Fibroblast of lung (primary cell): ENCODE measurements at regions not wholly inside any gene's neighbourhood (a gene's known extent, or its start where the extent isn't known, plus 50 kb on each side); places are given as distances from the start of the nearest gene placed in this dataset.

Experiments used
- EZH2 ChIP-seq: IDR thresholded peaks from 2 replicates; pipeline ENCODE4 v1.5.1; 2012; ENCODE audit warnings: low read length, control low read depth, mild to moderate bottlenecking; ENCODE audit errors: missing control alignments
- TF ChIP-seq, protein P1 (sequence below), 2 donors: IDR thresholded peaks in 1 of 2; conservative IDR thresholded peaks in 1 of 2; 1 replicate in 1 of 2; 2 replicates in 1 of 2; pipeline ENCODE4 v1.5.1; 2011 to 2012; ENCODE audit warnings: low read length in 2 of 2, control low read depth in 1 of 2, inconsistent platforms in 1 of 2, low read depth in 1 of 2, mild to moderate bottlenecking in 1 of 2

DNA sequence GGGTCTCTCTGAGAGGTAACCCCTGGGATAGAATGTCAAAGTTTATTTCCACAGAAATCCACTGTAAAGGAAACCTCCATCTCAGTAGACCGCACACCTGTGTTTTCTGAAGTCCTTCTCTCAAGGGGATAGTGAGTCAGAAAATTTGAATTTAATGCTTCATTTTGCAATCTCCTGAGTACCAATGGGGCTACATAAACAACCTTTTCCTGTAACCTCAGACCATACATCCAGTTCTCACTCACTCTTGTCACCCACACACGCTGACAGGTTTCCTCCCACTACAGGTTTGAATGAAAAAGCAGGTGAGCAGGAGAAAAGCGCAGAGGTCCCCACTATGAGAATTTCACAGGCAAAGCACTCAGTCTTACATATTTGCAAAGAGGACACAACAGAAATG, 165.3 kb upstream of the MCTP2 start:
- TF ChIP-seq, protein P1, sequence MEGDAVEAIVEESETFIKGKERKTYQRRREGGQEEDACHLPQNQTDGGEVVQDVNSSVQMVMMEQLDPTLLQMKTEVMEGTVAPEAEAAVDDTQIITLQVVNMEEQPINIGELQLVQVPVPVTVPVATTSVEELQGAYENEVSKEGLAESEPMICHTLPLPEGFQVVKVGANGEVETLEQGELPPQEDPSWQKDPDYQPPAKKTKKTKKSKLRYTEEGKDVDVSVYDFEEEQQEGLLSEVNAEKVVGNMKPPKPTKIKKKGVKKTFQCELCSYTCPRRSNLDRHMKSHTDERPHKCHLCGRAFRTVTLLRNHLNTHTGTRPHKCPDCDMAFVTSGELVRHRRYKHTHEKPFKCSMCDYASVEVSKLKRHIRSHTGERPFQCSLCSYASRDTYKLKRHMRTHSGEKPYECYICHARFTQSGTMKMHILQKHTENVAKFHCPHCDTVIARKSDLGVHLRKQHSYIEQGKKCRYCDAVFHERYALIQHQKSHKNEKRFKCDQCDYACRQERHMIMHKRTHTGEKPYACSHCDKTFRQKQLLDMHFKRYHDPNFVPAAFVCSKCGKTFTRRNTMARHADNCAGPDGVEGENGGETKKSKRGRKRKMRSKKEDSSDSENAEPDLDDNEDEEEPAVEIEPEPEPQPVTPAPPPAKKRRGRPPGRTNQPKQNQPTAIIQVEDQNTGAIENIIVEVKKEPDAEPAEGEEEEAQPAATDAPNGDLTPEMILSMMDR (conservative IDR thresholded peaks at IDR 0.05 in 1 of 2, IDR thresholded peaks at IDR 0.05 in 1 of 2; ENCODE audit: low read depth in 1 of 2, low read length in 2 of 2): no peak
- no peak for TF ChIP-seq EZH2
